Hepatocyte (in vitro differentiated cells): ENCODE measurements at regions not wholly inside any gene's neighbourhood (a gene's known extent, or its start where the extent isn't known, plus 50 kb on each side); places are given as distances from the start of the nearest gene placed in this dataset.

ENCODE experiments used
- DNase-seq: peaks from one replicate; pipeline ENCODE4 v3.0.0-alpha.2; 2016; ENCODE audit warnings: low spot score
- H2AFZ ChIP-seq: fragments of 200-600 bp; sonication (generic); 2 replicates; pipeline ENCODE4 v1.6.0; 2016; ENCODE audit warnings: antibody characterized with exemption, mild to moderate bottlenecking
- H3K27ac ChIP-seq: fragments of 200-600 bp; sonication (generic); 2 replicates; pipeline ENCODE4 v1.5.1; 2016; ENCODE audit warnings: mild to moderate bottlenecking
- H3K27me3 ChIP-seq: fragments of 200-600 bp; sonication (generic); 2 replicates; pipeline ENCODE4 v1.6.1; 2016
- H3K36me3 ChIP-seq: fragments of 200-600 bp; sonication (generic); replicated peaks from 2 replicates; pipeline ENCODE4 v1.5.1; 2016; ENCODE audit warnings: low read depth; ENCODE audit not compliant: insufficient read depth
- H3K4me1 ChIP-seq: fragments of 200-600 bp; sonication (generic); 2 replicates; pipeline ENCODE4 v1.5.1; 2016; ENCODE audit warnings: mild to moderate bottlenecking, moderate library complexity; ENCODE audit not compliant: insufficient read depth
- H3K4me2 ChIP-seq: fragments of 200-600 bp; sonication (generic); 2 replicates; pipeline ENCODE4 v1.6.0; 2016
- H3K4me3 ChIP-seq: fragments of 200-600 bp; sonication (generic); 2 replicates; pipeline ENCODE4 v1.5.1; 2016; ENCODE audit warnings: mild to moderate bottlenecking
- H3K79me2 ChIP-seq: fragments of 200-600 bp; sonication (generic); 2 replicates; pipeline ENCODE4 v1.6.0; 2017; ENCODE audit warnings: mild to moderate bottlenecking
- H3K9me2 ChIP-seq: fragments of 200-600 bp; sonication (generic); replicated peaks from 2 replicates; pipeline ENCODE4 v1.6.0; 2017; ENCODE audit warnings: mild to moderate bottlenecking; ENCODE audit not compliant: insufficient read depth
- H3K9me3 ChIP-seq: fragments of 200-600 bp; sonication (generic); 2 replicates; pipeline ENCODE4 v1.5.1; 2016; ENCODE audit warnings: low read depth, mild to moderate bottlenecking
- H4K20me1 ChIP-seq: fragments of 200-600 bp; sonication (generic); 2 replicates; pipeline ENCODE4 v1.6.0; 2016; ENCODE audit warnings: mild to moderate bottlenecking; ENCODE audit not compliant: insufficient read depth, poor library complexity, severe bottlenecking
- CTCF ChIP-seq: fragments of 200-600 bp; sonication (generic); IDR thresholded peaks from 2 replicates; pipeline ENCODE4 v1.5.1; 2016; ENCODE audit warnings: antibody characterized with exemption, mild to moderate bottlenecking; ENCODE audit not compliant: poor library complexity
- EZH2 ChIP-seq: fragments of 200-600 bp; sonication (generic); IDR thresholded peaks from 2 replicates; pipeline ENCODE4 v1.6.1; 2016; ENCODE audit warnings: antibody characterized with exemption, mild to moderate bottlenecking, borderline replicate concordance
- EZH2phosphoT487 ChIP-seq: fragments of 200-600 bp; sonication (generic); IDR thresholded peaks from one replicate; pipeline ENCODE4 v1.6.1; 2018; ENCODE audit warnings: antibody characterized with exemption, mild to moderate bottlenecking, low read depth, moderate library complexity; ENCODE audit not compliant: unreplicated experiment, severe bottlenecking
- WGBS: methylation state at CpG from one replicate; pipeline ENCODE4 v1.1.6; 2016; ENCODE audit warnings: low lambda C conversion rate; ENCODE audit errors: missing lambda C conversion rate; 5-methylcytosine and 5-hydroxymethylcytosine counted together

GRCh38 chr4:179225594-179225993 lies 1783.4 kb upstream of the AGA start:
- no peak overlapping the region for H3K27ac ChIP-seq
- H3K4me2 ChIP-seq, result no peak overlapping the region
- no peak overlapping the region for H3K4me3 ChIP-seq
- 89% methylated on average over 5 of the region's 5 CpGs for WGBS
- H3K79me2 ChIP-seq, result no peaks in the 10 kb centered on the region
- no peaks in the 10 kb centered on the region for H3K36me3 ChIP-seq
- no peak for DNase-seq
- H3K27me3 ChIP-seq, result no peaks in the 10 kb centered on the region
- H3K9me3 ChIP-seq, result no peaks in the 10 kb centered on the region
- H4K20me1 ChIP-seq, result no peaks in the 10 kb centered on the region
- TF ChIP-seq CTCF (no peak), EZH2phosphoT487 (no peak), EZH2 (no peak)
- no peak overlapping the region for H2AFZ ChIP-seq
- no peaks in the 10 kb centered on the region for H3K4me1 ChIP-seq
- no peaks in the 10 kb centered on the region for H3K9me2 ChIP-seq

- WGBS, result 73% methylated on average over 1 of the region's 1 CpG
- TF ChIP-seq EZH2, result no peak
- TF ChIP-seq CTCF, result no peak
- H3K4me2 ChIP-seq, result no peak overlapping the region
Observed at GRCh38 chr4:179248821-179249220, 1806.6 kb upstream of the AGA start.

GRCh38 chr4:179268791-179269190 lies 1826.6 kb upstream of the AGA start:
- Histone ChIP-seq H3K4me2 (no peak overlapping the region), H3K36me3 (no peaks in the 10 kb centered on the region), H3K4me1 (no peaks in the 10 kb centered on the region), H3K27ac (no peak overlapping the region), H4K20me1 (no peaks in the 10 kb centered on the region), H3K4me3 (no peak overlapping the region), H2AFZ (no peak overlapping the region), H3K27me3 (no peaks in the 10 kb centered on the region), H3K79me2 (no peaks in the 10 kb centered on the region), H3K9me3 (no peaks in the 10 kb centered on the region), H3K9me2 (no peaks in the 10 kb centered on the region)
- no peak for DNase-seq
- 92% methylated on average over 2 of the region's 2 CpGs for WGBS
- TF ChIP-seq EZH2phosphoT487 (no peak), CTCF (no peak), EZH2 (no peak)

More at GRCh38 chr4:179248821-179249220, 1806.6 kb upstream of the AGA start:
- no peaks in the 10 kb centered on the region for H3K9me2 ChIP-seq
- no peaks in the 10 kb centered on the region for H3K27me3 ChIP-seq
- no peak overlapping the region for H3K4me3 ChIP-seq
- no peak overlapping the region for H2AFZ ChIP-seq
- H3K9me3 ChIP-seq, result no peaks in the 10 kb centered on the region
- H3K36me3 ChIP-seq, result no peaks in the 10 kb centered on the region
- no peaks in the 10 kb centered on the region for H3K4me1 ChIP-seq
- H3K79me2 ChIP-seq, result no peaks in the 10 kb centered on the region
- H3K27ac ChIP-seq, result no peak overlapping the region
- no peaks in the 10 kb centered on the region for H4K20me1 ChIP-seq
- DNase-seq, result no peak

GRCh38 chr4:179272282-179272681 lies 1830.0 kb upstream of the AGA start:
- H3K4me3 ChIP-seq, result no peak overlapping the region
- no peaks in the 10 kb centered on the region for H3K27me3 ChIP-seq
- TF ChIP-seq EZH2 (no peak), CTCF (no peak), EZH2phosphoT487 (no peak)
- no peaks in the 10 kb centered on the region for H3K79me2 ChIP-seq
- no peaks in the 10 kb centered on the region for H4K20me1 ChIP-seq
- no peak overlapping the region for H3K4me2 ChIP-seq
- H2AFZ ChIP-seq, result no peak overlapping the region
- H3K27ac ChIP-seq, result no peak overlapping the region
- no peaks in the 10 kb centered on the region for H3K9me3 ChIP-seq
- no peaks in the 10 kb centered on the region for H3K36me3 ChIP-seq
- DNase-seq, result no peak
- H3K4me1 ChIP-seq, result no peaks in the 10 kb centered on the region
- H3K9me2 ChIP-seq, result no peaks in the 10 kb centered on the region
